ENCODE measurements at regions not wholly inside any gene's neighbourhood (a gene's known extent, or its start where the extent isn't known, plus 50 kb on each side); places are given as distances from the start of the nearest gene placed in this dataset.

GRCh38 chr18:51513517-51513916, 316.0 kb upstream of the MEX3C start:
- Histone ChIP-seq H3F3A (replicated peaks; ENCODE audit: insufficient read depth) (no peaks in the 10 kb centered on the region), H2AFZ (ENCODE audit: low read depth) (no peak overlapping the region), H3K79me2 (ENCODE audit: insufficient read depth) (no peaks in the 10 kb centered on the region), H3K4me2 (no peak overlapping the region), H3K9me3 (no peaks in the 10 kb centered on the region), H3K9ac (no peak overlapping the region), H4K20me1 (ENCODE audit: insufficient read depth) (no peaks in the 10 kb centered on the region), H3K9me2 (no peaks in the 10 kb centered on the region), H3K36me3 (replicated peaks in 1 of 2; ENCODE audit: control insufficient read depth in 1 of 2, insufficient read depth in 2 of 2, low read length in 1 of 2) (no peaks in the 10 kb centered on the region), H3K27me3 (ENCODE audit: insufficient read depth) (no peaks in the 10 kb centered on the region), H3K4me3 (ENCODE audit: low read depth in 2 of 2, low read length in 1 of 2) (no peak overlapping the region), H3K4me1 (ENCODE audit: control insufficient read depth in 1 of 2, insufficient read depth in 2 of 2, low read depth in 1 of 2, low read length in 1 of 2) (no peaks in the 10 kb centered on the region), H3K27ac (ENCODE audit: low read depth in 2 of 2, low read length in 1 of 2) (no peak overlapping the region)
- no peak for DNase-seq
- ChIA-PET CTCF (no interaction called here), POLR2A (no interaction called here)
- no peak for TF ChIP-seq IRF3 (IDR thresholded peaks at IDR 0.05; ENCODE audit: low read depth, low read length)
- no peak for TF ChIP-seq FOXJ3 (CRISPR knock-in tag; IDR thresholded peaks at IDR 0.05)
- no peak for TF ChIP-seq NFIC (IDR thresholded peaks at IDR 0.05; ENCODE audit: borderline replicate concordance)
- no peak for TF ChIP-seq RFX5 (IDR thresholded peaks at IDR 0.05; ENCODE audit: low read length)
- no peak for TF ChIP-seq USF1 (IDR thresholded peaks at IDR 0.05; ENCODE audit: borderline replicate concordance, low read depth)
- TF ChIP-seq ZBTB33 (IDR thresholded peaks at IDR 0.05; ENCODE audit: borderline replicate concordance, low read depth), result no peak
- TF ChIP-seq JUND (IDR thresholded peaks at IDR 0.05), result no peak
- TF ChIP-seq NRF1 (IDR thresholded peaks at IDR 0.05; ENCODE audit: low read depth, low read length), result no peak
- TF ChIP-seq FOSL2 (IDR thresholded peaks at IDR 0.05; ENCODE audit: borderline replicate concordance, low read depth), result no peak
- no peak for TF ChIP-seq USF2 (IDR thresholded peaks at IDR 0.05; ENCODE audit: borderline replicate concordance, low read depth, low read length)
- no peak for TF ChIP-seq RAD21 (IDR thresholded peaks at IDR 0.05; ENCODE audit: low read length)
- no peak for TF ChIP-seq TEAD4 (IDR thresholded peaks at IDR 0.05; ENCODE audit: borderline replicate concordance, insufficient read depth)
- TF ChIP-seq SIN3A (IDR thresholded peaks at IDR 0.05; ENCODE audit: borderline replicate concordance, low read depth, low read length), result no peak
- no peak for TF ChIP-seq RXRA (IDR thresholded peaks at IDR 0.05; ENCODE audit: borderline replicate concordance, low read depth)
- no peak for TF ChIP-seq TCF12 (IDR thresholded peaks at IDR 0.05)
- no peak for TF ChIP-seq REST (IDR thresholded peaks at IDR 0.05; ENCODE audit: low read depth, low read length)
- TF ChIP-seq MXI1 (IDR thresholded peaks at IDR 0.05; ENCODE audit: low read depth, low read length), result no peak
- TF ChIP-seq FOXM1 (IDR thresholded peaks at IDR 0.05; ENCODE audit: low read depth), result no peak

All from SK-N-SH (cell line).